ENCODE measurements at regions not wholly inside any gene's neighbourhood (a gene's known extent, or its start where the extent isn't known, plus 50 kb on each side); places are given as distances from the start of the nearest gene placed in this dataset.

DNA sequence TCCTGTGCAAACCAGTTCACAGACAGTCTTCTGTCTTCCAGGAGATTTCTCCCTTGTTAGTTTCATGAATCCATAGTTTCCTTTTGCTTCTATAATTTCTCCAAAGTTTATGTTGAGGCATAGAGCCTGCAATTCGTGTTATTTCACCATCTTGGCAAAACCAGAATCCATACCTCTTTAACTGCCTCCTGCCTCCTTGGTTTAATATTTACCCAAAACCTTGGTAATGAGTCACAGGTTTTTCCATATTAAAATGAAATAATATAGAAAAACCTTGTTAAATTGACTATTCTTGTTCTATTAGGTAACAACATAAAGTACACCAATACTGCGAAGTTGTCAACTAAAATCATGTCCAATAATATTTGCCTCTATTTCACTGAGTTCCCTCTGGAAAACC lies 459.7 kb downstream of the HINT1 start:
- H3K27me3 ChIP-seq (replicated peaks in 1 of 2; ENCODE audit: control insufficient read depth in 2 of 2, insufficient read depth in 2 of 2, low read length in 1 of 2) = no peaks in the 10 kb centered on the region
- TF ChIP-seq IRF4 (IDR thresholded peaks at IDR 0.05; ENCODE audit: low read depth, low read length) = no peak
- TF ChIP-seq SUZ12 (IDR thresholded peaks at IDR 0.05; ENCODE audit: unreplicated experiment) = no peak
- TF ChIP-seq SUPT20H (IDR thresholded peaks at IDR 0.05; ENCODE audit: borderline replicate concordance, control insufficient read depth, low read depth, low read length) = no peak
- no peak for TF ChIP-seq NR2C1 (IDR thresholded peaks at IDR 0.05)
- TF ChIP-seq PML (IDR thresholded peaks at IDR 0.05; ENCODE audit: low read length) = no peak
- TF ChIP-seq, protein P1, sequence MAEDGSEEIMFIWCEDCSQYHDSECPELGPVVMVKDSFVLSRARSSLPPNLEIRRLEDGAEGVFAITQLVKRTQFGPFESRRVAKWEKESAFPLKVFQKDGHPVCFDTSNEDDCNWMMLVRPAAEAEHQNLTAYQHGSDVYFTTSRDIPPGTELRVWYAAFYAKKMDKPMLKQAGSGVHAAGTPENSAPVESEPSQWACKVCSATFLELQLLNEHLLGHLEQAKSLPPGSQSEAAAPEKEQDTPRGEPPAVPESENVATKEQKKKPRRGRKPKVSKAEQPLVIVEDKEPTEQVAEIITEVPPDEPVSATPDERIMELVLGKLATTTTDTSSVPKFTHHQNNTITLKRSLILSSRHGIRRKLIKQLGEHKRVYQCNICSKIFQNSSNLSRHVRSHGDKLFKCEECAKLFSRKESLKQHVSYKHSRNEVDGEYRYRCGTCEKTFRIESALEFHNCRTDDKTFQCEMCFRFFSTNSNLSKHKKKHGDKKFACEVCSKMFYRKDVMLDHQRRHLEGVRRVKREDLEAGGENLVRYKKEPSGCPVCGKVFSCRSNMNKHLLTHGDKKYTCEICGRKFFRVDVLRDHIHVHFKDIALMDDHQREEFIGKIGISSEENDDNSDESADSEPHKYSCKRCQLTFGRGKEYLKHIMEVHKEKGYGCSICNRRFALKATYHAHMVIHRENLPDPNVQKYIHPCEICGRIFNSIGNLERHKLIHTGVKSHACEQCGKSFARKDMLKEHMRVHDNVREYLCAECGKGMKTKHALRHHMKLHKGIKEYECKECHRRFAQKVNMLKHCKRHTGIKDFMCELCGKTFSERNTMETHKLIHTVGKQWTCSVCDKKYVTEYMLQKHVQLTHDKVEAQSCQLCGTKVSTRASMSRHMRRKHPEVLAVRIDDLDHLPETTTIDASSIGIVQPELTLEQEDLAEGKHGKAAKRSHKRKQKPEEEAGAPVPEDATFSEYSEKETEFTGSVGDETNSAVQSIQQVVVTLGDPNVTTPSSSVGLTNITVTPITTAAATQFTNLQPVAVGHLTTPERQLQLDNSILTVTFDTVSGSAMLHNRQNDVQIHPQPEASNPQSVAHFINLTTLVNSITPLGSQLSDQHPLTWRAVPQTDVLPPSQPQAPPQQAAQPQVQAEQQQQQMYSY (CRISPR knock-in tag; IDR thresholded peaks at IDR 0.05) = no peak
- H3K4me1 ChIP-seq (ENCODE audit: control insufficient read depth, insufficient read depth, low read length) = no peaks in the 10 kb centered on the region
- FAIRE-seq = no peak
- intact Hi-C loops (cut with micrococcal nuclease; ENCODE audit: unreplicated experiment) (no loop called here), in situ Hi-C loops (cut with MboI) (no loop called here)
- H3K27ac ChIP-seq (ENCODE audit: control insufficient read depth, insufficient read depth) = no peak overlapping the region
- no peaks in the 10 kb centered on the region for H3K36me3 ChIP-seq (ENCODE audit: control insufficient read depth in 2 of 2, insufficient read depth in 2 of 2, low read length in 1 of 2)
- no peaks in the 10 kb centered on the region for H4K20me1 ChIP-seq (ENCODE audit: control insufficient read depth, insufficient read depth)
- no peaks in the 10 kb centered on the region for H3K79me2 ChIP-seq (ENCODE audit: control insufficient read depth, insufficient read depth, low read length)
- WGBS (ENCODE audit: insufficient coverage, insufficient replicate concordance, low lambda C conversion rate, missing lambda C conversion rate) = 2% methylated on average over 2 of the region's 2 CpGs
- POLR2A ChIA-PET = no interaction called here
- H3K9ac ChIP-seq (ENCODE audit: control insufficient read depth, insufficient read depth, low read length) = no peak overlapping the region
- H2AFZ ChIP-seq (ENCODE audit: control insufficient read depth, low read depth, low read length) = no peak overlapping the region
- no peaks in the 10 kb centered on the region for H3K9me3 ChIP-seq (replicated peaks; ENCODE audit: control insufficient read depth, insufficient read depth, low read length)
- H3K4me3 ChIP-seq = no peak overlapping the region
- RAD21 ChIA-PET (ENCODE audit: unreplicated experiment) = no interaction called here
- BruUV-seq (replicated peaks) = no TSS peak
- CTCF ChIA-PET = no interaction called here
- no peak overlapping the region for H3K4me2 ChIP-seq (ENCODE audit: control insufficient read depth, insufficient read depth)
- DNase-seq (ENCODE audit: low read depth, low spot score) = no peak
- no peak for ATAC-seq
- SMC1A ChIA-PET (ENCODE audit: uncharacterized antibody, unreplicated experiment) = no interaction called here
